HPDE6-E6E7 (cell line): ENCODE measurements at regions not wholly inside any gene's neighbourhood (a gene's known extent, or its start where the extent isn't known, plus 50 kb on each side); places are given as distances from the start of the nearest gene placed in this dataset.
"Not testable (repeated sequence)": the region's sequence is repeated elsewhere in the genome, so short reads cannot be mapped to it uniquely, and the experiment has no call there.

Experiments
- DNase-seq: peaks from one replicate; pipeline ENCODE4 v3.0.0; 2011; ENCODE audit warnings: missing footprints; ENCODE audit errors: extremely low spot score

DNA sequence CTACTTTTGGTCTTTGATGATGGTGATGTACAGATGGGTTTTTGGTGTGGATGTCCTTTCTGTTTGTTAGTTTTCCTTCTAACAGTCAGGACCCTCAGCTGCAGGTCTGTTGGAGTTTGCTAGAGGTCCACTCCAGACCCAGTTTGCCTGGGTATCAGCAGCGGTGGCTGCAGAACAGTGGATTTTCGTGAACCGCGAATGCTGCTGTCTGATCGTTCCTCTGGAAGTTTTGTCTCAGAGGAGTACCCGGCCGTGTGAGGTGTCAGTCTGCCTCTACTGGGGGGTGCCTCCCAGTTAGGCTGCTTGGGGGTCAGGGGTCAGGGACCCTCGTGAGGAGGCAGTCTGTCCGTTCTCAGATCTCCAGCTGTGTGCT, 56.6 kb upstream of the TNFAIP8 start:
- not testable (repeated sequence) for DNase-seq

DNA sequence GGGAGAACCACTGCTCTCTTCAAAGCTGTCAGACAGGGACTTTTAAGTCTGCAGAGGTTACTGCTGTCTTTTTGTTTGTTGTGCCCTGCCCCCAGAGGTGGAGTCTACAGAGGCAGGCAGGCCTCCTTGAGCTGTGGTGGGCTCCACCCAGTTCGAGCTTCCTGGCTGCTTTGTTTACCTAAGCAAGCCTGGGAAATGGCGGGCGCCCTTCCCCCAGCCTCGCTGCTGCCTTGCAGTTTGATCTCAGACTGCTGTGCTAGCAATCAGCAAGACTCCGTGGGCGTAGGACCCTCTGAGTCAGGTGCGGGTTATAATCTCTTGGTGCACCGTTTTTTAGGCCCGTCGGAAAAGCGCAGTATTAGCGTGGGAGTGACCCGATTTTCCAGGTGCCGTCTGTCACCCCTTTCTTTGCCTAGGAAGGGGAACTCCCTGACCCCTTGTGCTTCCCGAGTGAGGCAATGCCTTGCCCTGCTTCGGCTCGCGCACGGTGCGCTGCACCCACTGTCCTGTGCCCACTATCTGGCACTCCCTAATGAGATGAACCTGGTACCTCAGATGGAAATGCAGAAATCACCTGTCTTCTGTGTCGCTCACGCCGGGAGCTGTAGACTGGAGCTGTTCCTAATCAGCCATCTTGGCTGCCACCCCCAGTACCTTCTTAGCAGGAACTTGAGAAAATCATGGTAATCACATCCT, 56.1 kb upstream of the TNFAIP8 start:
- DNase-seq: not testable (repeated sequence)

DNA sequence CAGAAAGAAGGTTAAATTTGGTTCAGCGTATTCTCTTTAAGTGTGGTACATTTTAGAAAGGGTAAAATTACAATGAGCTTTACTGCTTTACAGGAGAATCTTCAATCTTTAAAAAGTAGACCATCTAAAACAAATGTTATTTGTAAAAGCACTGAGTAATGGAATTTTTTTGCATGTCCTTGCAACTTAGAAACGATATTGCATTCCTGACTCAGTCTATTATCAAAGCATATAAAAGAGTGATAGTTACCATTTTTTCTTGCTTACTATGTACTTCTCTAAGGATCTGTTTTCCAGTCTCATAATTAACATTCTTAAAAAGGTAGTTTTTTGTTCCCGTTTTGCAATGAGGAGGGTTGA, 55.5 kb upstream of the TNFAIP8 start:
- DNase-seq: no peak

DNA sequence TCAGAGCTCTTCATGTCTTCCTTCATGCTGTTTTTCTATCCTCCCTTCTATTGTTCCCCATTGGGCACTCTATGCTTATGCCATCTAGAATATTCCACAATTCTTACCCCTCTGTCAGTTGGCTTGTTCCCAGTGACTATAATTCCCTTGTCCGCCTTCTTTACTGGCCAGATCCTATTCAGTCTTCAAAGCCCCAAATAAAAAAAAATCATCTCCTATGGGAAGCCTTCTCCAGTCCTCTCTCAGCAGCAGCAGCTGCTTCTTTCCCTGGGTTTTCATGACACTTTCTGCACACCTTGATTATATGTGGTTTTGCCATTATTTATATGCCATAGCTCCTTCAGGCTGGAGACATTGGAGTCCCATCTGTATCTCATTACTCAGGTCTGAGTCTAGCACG, 54.6 kb upstream of the TNFAIP8 start:
- DNase-seq: no peak

DNA sequence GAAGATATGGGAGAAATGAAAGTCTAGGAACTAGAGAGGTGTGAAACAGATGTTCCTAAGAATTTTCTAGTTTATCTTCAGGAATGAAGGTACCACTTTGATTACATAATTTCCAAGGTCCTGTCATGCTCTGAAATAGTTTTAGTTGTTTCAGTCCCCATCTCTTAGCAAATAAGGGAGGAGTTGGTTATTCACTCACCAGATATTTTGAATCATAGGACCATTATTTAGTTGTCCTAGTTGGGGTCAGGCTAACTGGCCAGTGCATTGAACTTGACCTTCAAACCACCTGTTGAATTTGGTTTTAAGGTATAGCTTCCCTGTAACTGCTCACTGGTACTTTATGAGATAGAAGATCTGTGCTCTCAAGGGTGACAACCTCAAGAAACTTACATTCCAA, 53.9 kb upstream of the TNFAIP8 start:
- DNase-seq: no peak

DNA sequence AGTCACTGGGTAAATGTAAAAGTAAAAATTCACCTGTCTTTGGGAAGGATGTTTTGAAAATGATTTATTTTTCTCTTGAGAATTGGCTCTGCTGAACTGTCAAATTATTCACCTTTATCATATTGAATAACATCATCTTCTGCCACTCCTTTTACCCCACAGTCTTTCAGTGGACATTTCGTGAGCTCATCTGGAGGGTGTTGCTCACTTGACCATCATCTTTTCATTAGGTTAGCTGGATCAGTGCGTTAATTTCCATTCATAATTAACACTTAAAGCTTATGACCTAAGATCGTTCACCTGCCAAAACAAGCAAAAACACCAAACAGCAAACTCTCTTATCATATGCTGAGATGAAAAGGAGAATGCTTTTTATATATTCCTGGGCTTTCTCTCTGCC, 53.4 kb upstream of the TNFAIP8 start:
- DNase-seq: no peak

DNA sequence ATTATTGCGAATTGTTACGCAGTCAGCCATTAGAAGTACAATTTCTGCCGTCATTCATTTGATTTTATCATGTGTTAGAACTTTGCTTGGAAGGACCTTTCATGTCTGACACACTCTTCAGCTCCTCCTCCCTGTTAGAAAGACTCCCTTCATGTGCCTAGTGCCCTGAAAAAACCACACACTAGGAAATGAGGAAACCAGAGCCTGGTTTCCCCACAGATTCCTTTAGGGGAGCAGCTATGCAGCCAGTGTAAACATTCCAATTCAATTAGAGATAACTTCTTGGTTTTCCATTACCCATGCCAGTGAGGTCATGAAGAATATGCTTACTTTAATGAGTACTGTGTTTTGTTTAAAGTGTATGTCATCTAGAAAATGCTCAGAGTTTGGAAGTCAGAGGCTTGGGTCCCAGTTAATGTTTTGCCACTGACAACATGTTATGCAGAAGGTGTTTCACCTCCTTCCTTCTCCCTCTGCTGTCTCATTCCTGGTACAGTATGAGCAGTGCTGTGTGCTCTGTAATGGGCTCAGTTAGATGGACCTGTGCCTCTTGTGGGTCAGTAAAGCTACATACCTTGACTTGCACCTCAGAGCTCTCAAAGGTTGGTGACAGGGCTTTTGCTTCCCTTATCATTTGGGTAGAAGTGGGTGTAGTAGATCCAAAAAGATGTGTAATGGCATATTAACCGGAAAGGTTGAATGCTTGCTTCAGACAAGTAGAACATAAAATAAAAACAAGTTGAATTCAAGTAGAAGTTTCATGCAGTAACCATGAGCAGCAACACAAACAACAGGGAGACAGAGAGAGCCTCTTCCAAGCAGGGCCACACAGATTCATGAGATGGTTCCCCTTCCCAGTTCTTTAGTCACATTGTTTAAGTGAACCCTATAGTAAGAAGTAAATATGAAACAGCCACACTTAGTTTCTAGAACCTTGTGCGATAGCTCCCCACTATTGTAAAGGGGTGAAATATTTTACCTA, 52.6 kb upstream of the TNFAIP8 start:
- peak; percentile 57 for DNase-seq

DNA sequence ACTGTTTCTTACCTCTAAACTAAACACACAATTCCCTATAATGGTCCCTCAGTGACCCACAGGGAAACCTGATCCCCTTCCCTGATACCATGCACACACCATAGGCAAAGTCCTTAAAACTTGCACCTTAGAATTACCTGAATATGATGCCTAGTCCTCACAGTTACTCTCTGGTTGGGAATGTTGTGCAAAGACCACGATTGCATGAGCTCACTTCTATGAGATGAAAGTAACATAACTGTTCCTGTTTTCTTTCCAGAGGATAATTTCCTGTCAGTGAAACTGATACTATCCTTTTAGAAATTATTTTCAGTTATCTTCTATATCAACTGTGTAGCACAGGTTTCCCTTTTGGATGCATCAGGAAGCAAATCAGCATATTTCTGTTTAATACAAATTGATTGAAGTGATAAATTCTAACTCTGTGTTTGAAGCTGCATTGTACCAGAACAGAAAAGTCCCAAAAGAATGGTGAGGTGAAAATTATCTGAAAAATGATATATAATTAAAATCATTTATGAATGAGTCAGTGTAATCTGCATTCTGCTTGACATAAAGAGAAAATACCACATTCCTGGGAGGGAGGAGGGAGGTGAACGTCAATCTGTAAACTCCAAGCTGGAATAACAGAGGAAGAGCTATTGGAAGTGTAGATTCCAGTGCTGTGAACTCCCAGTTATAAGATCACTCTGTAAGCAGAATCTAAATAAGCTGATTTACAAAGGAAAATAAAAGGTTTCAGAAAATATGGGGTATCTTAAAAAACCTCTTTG, 51.2 kb upstream of the TNFAIP8 start:
- no peak for DNase-seq
